Stimulated activated CD8-positive, alpha-beta memory T cell treated with anti-CD3 and anti-CD28 coated beads, Interleukin-12 subunit alpha, Interleukin-12 subunit beta, amount 100 ng/mL, for 24 hours (primary cell): ENCODE measurements at regions not wholly inside any gene's neighbourhood (a gene's known extent, or its start where the extent isn't known, plus 50 kb on each side); places are given as distances from the start of the nearest gene placed in this dataset.
"Not testable (repeated sequence)": the region's sequence is repeated elsewhere in the genome, so short reads cannot be mapped to it uniquely, and the experiment has no call there.

ENCODE experiments used
- DNase-seq: peaks from one replicate; pipeline ENCODE4 v3.0.0-alpha.2; 2020; ENCODE audit errors: extremely low read depth

DNA sequence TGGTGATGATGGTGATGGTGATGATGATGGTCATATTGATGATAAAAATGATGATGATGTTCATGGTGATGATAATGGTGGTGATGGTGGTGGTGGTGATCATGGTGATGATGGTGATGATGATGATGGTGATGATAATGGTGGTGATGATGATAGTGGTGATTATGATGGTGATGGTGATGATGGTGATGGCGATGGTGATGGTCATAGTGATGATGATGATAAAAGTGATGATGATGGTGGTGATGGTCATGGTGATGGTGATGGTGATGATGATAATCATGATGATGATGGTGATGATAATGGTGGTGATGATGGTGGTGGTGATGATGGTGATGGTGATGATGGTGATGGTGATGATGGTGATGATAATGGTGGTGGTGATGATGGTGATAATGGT, 478.7 kb downstream of the TYW1 start:
- DNase-seq: no peak

DNA sequence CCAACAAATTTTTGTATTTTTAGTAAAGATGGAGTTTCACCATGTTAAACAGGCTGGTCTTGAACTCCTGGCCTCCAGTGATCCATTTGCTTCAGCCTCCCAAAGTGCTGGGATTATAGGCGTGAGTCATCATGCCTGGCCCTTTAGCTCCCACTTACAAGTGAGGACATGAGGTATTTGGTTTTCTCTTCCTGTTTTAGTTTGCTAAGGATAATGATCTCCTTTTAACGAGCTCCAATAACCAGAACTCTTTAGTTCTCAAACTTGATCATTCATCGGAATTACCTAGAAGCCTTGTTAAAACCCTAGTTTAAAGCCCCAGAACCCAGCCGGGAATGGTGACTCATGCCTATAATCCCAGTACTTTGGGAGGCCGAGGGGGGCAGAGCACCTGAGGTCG, 481.4 kb downstream of the TYW1 start:
- no peak for DNase-seq

DNA sequence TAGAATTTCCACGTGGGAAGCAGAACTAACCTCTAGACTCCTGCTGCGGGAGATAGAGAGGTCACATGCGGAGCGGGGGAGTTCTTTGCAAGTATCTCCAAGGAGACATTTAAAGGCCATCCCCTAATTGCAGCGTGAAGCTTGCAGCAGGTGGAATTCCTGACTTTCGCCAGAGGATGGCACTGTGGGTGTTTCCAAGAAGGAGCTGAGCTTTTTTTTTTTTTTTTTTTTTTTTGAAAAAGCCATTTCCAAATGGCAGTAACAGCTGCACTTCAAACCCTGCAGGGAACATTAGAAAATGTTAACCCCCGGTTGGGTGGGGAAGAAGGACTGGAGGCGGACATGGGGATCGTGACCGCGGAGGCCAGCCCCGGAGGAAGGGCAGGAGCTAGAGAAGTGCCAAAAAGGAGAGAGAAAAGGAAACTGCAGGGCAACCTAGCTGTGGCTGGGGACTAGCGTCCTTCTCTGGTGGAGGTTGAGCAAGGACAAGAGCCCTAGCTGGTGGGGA, 487.7 kb downstream of the TYW1 start:
- DNase-seq: no peak

DNA sequence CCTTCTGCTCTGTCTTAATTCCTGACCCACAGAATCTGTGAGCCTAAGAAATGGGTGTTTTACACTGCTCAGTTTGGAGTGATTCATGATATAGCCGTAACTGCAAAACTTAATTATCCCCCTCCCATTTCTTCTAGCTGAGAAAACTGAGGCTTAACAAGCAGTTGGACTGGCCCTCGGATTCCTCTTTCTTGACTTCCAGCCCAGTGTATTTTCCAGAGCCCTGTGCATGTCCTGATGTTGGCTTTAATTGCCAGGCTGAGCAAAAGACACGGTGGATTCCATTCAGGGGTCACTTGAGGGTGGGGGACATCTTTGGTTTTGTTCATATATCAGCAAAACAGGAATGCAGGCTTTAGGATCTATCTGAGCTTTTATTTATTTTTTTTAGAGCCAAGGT, 489.8 kb downstream of the TYW1 start:
- no peak for DNase-seq

DNA sequence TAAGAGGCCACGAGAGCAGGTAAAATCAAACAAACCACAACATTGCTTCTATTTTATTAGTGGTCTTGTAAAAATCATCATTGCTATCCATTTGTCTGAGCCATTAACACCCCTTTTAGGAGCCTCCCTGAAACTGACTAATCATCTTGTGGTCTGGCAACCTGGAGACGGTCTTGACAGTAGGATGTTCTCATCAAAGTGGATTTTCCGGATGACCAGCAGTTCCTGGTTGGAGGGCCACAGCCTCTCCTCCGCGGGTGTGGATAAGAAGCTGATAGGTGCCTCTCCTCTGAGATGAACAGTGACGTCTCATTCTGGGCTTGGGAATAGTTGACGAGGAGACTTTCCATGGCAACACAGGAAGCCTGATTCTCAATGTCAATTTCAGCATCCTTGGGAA, 490.7 kb downstream of the TYW1 start:
- no peak for DNase-seq

DNA sequence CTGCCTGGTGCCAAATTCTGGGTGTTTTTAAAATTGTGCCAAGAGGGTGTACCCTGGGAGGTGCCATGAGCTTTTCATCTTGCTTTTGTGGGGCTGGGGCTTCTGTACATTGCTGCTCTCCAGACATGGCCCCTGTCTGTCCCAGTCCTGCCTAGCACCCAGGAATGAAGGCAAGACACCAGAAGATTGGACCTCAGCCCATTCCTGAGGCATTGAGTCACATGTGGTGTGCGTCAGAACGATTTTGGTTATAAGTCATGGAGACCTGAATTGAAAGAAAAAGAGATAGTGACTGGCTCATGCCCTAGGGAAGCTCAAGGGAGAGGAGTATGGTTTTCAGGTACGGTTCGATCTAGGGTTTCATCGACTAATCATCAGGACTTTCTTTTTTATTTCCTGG, 493.2 kb downstream of the TYW1 start:
- DNase-seq: no peak

DNA sequence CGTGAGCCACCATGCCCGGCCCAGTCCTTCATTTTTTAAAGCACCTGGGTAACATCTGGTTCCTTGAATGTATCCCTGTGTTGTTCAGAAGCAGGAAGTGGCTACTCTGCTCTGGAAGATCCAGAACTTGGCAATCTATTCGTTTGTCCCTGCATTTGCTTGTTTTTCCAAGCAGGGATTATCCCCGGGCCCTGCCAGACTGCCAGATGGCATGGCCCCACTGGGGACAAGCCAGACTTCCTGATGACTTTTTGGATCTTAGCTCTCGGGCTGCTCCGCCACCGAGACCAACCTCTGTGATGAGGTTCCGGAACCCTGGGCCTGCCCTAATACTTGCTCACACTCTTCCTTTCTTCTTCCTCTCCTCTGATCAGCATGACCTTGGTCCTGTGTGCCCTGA, 496.7 kb downstream of the TYW1 start:
- no peak for DNase-seq

DNA sequence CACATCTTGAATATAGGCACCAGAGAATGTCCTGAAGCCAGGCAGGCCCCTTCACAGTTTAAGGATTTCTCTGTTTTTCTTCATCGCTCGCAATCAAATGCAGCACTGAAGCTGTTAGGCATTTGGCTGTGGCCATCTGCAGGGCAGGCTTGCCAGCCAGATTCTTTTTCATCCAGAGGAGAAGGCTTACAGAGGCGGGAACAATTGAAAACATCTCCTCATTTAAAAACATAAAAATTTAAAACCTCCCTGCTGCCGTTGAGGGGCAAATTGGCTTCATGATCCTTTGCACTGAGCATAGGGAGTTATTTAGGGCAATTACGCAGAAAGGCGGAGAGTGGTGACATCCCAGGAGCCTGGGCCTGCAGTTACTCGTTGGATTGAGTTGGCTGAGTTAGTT, 500.0 kb downstream of the TYW1 start:
- no peak for DNase-seq

DNA sequence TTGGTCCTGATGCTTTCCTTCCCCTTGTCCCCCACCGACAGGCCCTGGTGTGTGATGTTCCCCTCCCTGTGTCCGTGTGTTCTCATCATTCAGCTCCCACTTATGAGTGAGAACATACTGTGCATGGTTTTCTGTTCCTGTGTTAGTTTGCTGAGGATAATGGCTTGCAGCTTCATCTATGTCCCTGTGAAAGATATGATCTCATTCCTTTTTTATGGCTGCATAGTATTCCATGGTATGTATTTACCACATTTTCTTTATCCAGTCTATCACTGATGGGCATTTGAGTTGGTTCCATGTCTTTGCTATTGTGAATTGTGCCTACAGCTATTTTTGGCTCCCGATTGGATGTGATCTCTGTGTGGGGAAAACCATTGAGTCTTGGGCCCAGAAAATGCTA, 501.3 kb downstream of the TYW1 start:
- not testable (repeated sequence) for DNase-seq

DNA sequence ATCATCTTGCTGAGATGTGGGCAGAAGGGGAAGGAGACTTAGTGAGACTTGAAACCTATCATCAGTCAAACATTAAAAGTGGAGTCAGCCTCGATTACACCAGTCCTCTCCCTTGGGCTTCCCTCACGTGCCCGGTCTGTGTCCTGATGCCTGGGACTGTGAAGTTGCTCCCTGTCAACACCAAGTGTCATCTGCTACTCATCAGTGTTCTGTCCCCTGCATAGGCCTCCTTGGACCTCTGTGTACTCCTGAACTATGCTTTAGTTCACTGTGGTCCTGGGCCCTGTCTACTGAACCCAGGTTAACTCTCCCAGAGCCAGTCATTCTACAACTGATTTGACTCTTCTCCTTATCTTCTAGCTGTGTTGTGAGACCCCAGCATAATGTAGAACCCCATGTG, 506.3 kb downstream of the TYW1 start:
- no peak for DNase-seq

DNA sequence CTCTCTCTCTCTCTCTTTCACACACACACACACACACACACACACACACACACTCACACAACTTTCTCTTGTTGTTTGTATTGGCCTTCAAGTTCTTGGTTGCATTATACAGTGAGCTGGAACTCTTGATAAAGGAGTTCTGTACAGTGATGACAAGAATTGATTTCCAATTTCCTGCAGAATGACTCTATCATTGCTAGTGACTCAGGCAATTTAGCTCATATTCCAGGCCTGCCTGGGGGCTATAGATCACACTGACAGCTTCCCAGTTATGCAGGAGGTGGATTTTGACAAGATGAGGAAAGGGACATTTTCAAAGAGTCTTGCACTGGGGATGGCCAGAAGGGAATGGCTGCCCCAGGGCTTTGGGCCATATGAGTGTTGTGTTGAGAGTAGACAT, 508.8 kb downstream of the TYW1 start:
- no peak for DNase-seq

DNA sequence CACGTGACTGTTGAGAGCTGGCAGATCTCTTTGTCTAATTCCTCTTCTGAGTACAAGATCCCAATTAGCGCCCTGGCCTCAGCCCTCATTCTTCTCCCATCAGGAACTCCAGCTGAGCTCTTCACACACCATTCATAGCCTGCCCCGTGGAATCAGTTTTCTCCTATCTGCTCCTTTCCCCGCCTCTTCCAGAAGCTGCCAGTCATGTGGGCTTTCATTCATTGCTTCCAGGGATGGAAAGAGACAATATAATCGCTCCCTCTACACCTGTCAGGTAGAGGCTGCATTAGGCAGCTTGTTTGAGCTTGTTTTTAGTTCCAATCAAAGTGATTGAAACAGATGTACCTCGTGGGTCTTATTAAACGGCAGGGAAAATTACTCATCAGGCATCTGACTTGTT, 515.8 kb downstream of the TYW1 start:
- DNase-seq: no peak

DNA sequence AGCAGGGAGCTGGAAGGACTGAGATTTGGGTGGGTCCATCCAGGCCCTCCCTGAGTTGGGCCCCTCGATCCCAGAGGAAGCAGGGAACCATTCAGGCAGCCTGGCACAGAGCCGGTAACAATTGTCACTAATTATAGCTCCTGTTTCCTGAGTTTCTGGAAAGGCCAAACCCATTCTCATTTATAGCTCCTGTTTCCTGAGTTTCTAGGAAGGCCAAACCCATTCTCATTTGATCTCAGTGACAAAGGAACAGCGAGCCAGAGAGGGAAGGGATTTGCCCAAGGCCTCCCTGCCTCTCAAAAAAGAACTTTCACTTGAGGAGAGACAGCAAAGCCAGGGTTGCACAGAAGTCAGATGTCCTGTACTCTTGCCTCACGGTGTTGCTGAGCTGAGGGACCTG, 521.9 kb downstream of the TYW1 start:
- no peak for DNase-seq

DNA sequence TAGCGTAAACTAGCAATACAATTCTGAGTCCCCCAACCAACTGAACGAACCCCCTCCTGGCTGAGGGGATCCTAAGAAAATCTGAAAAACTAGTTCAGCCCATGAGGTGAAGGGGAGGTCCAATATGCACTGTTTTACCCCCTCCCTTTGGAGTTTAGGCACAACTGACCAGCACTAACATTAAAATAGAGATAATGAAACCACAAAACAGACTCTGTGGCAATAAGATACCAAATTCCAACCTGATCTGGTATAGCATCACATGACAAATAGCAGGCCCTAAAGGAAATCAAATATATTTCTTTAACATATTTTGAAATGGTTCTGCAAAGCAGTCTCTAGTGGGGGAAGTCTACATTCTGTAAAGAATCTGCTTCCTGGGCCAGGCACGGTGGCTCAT, 522.5 kb downstream of the TYW1 start:
- no peak for DNase-seq

DNA sequence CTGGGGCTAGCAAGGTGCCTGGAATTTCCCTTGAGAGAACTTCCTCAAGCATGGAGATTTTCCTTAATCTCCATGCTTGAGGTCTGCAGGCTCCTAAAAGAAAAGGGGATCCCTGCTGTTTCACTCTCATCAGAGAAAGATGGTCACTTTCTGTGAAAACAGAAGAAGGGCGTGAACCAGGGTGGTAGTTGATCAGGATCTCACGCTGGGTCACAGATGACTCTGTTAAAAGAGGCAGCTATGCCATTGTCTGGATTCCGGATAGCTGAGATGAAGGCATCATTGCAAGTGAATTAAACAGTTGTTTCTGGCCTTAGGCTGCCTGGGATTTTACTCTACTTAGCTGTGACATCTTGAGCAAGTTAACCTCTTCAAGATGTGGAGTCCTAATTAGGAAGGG, 525.9 kb downstream of the TYW1 start:
- DNase-seq: no peak

DNA sequence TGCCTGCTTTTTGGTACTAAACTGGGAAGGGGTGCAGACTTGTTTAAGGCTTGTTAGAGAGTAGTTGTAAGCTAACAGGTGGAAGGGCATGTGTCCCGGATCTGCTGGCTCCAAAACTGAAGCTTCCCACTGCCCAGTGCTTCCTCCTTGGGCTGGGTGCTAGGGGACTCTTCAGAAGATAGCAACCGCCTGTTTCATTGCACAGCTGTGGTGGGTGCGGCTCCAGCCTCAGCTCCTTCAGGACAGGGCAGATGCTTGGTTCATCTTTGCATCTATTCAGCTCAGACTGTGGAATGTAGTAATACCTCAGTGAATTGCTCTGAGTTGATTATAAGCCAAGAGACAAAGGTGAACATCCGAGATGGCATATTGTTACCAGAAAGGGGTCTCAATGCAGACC, 527.1 kb downstream of the TYW1 start:
- no peak for DNase-seq

DNA sequence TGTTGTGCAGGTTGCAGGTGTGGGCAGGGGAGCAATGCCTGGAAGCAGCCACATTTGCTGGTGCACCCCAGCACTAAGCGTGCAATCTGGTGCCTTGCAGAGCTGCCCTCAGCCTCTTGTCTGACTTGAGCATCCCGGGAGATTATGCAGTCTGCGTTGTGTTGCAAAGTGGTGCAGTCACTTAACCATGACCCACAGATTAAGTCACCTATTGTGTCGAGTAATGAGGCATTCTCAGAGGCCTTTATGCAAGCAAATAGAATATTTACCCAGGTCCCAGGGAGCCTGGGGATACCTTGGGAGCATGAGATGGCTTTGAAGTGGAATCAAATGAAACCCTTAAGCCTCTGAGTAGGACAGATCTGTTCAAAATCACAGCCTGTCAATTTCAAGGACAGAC, 529.0 kb downstream of the TYW1 start:
- DNase-seq: no peak

DNA sequence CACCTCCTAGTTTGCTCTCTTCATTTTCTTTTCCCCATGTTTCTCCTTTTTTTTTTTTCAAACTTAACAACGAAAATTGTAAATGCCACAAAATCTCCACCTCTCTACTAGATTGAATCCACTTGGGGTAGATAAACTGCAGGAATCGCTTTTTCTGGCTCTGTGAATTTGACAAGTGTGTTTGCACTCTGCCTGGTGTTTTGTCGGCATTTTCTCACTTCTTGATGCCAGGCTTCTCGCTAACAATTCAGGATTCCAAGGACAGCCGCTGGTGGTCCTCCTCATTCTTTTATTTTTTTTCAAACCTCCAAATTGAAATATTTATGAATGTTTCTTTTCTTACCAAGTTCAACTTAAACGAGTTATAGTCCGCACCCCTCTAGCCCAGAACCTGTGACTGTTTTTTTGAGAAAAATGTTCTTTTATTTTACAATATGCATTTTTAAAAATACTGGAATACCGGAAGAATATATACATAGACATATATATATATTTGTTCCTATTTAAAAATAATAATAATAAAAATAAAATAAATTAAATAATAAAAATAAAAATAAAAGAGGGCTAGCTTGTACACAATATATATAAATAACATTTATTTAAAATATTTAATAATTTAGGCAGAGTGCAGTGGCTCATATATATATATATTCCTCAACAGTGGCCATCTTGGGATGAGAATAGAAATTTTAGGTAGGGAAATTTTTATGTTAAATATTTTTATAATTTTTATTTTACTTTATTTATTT, 538.8 kb downstream of the TYW1 start:
- DNase-seq: no peak

DNA sequence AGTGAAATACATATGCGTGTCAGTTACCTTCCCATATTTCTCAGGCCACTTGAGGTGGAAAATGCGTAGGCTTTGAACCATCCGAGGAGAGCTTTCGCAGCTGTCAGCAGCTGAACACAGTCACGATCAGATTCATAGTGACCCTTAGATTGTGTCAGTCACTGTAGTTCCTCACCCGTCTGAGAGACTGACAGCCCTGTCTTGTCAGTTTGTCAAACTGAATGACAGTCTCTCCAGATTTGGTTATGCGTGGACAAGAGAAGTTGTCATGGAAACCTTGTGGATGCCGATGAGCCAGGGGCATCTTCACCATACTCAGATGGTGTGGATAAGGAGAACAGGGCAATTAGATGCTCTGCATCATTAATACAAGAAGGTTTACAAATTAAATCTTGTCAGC, 546.3 kb downstream of the TYW1 start:
- no peak for DNase-seq

DNA sequence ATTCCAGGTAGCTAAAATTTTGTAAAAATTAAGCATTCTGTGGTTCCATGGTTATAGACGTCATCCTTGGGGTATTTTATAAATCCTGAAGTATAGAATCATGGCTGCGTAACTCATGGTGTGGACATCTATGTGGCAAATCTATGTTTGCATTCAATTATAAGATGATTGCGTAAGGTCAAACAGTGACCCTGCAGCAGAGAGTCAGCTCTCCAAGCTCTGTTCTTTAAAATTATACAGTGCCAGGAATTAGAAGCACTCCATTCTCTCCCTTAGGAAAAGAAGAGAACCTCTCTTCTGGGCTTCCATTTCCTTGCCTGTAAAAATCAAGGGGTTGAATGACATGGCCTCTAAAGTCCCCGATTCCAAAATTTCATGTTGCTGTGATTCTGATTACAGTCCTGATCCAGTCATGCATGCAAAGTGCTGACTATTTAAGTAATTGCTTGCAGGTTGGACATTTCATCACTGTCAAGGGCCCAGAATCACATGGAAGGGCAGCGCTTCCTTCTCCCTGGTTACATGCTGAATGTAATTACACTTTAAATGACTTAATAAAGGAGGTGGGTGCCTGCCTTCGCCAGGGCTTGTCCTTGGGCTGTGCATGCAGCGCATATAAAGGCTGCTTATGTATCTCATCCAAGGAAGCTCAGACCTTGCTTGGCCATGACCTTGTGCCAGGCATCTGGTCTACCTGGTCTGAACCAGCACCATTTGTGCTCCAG, 550.7 kb downstream of the TYW1 start:
- no peak for DNase-seq

DNA sequence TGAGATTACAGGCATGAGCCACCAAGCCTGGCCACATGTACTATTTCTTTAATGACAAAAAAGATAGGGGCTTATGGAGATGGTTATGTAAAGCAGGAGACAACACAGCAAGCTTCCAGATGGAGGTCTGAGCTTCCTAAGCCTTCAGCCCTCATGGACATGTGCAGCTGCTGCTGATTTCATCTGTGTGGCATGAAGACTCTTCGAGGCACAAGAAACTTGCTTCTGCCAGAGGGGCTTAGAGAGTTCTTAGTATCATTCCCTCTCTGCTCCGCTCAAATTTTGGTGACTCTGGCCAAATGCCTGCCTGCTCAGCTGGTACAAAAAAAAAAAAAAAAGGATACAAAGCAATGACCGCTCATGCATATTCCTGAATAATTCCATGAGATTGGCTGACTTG, 552.5 kb downstream of the TYW1 start:
- no peak for DNase-seq

DNA sequence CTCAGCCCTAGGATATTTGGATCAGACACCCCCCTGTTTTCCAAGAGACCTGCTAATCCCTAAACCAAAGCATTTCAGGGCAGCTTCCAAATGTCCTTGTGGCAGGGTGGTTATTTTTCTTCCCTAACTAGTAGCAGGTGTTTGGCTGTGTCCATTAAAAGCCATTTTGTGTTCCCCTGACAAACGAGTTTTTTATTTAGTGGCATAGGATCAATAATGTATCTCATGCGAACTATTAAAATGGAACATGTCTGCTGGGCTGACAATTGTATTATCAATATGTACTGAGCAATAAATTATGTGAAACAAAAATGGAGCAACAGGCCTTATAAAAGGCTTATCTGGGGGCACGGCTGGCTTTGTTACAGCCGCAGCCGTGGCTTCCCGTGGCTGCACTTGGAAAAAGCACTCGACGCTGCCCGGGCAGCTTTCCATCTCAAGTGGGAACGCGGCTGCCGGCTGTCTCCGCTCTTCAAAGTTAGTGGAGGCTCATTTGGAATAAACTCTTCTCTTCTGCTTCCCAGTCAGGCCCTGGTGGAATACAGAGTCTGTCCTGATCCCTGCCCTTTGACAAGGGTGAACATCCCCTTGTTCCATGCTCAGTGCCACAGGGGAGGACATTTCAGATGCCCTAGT, 554.3 kb downstream of the TYW1 start:
- no peak for DNase-seq

DNA sequence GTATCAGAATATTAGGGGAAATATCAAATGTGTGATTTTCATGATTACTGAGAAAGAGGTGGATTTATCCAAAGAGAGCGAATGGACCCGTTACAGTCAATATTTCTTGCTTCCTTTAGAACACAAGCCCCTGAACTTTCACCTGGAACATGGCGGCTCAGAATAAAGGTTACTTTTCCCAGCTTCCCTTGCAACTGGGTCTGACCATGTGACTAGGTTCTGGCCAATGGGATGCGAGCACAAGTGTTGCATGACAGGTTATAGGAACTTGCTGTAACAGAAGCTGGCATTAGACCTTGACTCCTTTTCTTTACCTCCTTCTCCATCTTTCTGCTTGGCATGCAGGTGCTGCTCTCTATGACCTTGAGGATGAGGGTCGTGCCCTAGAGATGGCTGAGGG, 556.1 kb downstream of the TYW1 start:
- no peak for DNase-seq
